Activated T-cell treated with anti-CD3 and anti-CD28 coated beads for 1 hour (primary cell): ENCODE measurements at regions not wholly inside any gene's neighbourhood (a gene's known extent, or its start where the extent isn't known, plus 50 kb on each side); places are given as distances from the start of the nearest gene placed in this dataset.

ENCODE experiments used
- DNase-seq: peaks from one replicate; pipeline ENCODE4 v3.0.0-alpha.2; 2020; ENCODE audit warnings: low read depth

- DNase-seq = no peak
Measured at GRCh38 chr17:14762736-14763479, 462.0 kb downstream of the HS3ST3B1 start.

- DNase-seq = no peak
Measured at GRCh38 chr17:14760719-14761411, 460.0 kb downstream of the HS3ST3B1 start.

- no peak for DNase-seq
Measured at GRCh38 chr17:14760212-14760611, 459.3 kb downstream of the HS3ST3B1 start.

GRCh38 chr17:14759325-14759724 lies 458.4 kb downstream of the HS3ST3B1 start:
- no peak for DNase-seq

DNA sequence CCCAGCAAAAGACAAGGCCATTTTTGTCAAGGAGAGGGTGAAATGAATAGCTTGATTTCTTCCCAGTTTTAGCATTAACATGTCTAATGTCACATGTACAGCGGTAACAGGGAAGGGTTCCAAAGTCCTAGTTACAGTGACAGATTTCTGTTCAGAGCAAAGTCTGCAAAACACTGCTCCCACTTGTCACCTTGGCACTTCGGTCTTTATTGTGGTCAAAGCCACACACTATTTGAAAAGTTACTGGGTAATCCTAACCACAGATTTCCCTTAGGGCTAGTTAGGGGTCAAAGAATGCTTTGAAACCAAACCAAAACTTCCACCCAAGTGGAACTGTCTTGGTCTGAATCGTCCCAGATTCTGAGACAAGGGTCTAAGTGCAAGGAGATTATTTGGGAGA lies 455.6 kb downstream of the HS3ST3B1 start:
- DNase-seq = no peak

GRCh38 chr17:14755002-14755401 lies 454.1 kb downstream of the HS3ST3B1 start:
- DNase-seq = no peak

DNA sequence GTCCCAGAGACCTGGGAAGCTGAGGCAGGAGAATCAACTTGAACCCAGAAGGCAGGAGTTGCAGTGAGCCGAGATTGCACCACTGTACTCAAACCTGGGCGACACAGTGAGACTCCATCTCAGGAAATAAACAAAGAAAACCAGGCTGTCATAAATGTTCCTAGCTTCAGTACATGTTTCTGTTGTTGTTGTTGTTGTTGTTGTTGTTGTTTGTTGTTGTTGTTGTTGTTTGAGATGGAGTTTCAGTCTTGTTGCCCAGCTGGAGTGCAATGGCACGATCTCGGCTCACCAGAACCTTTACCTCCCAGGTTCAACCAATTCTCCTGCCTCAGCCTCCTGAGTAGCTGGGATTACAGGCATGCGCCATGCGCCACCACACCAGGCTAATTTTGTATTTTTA lies 452.5 kb downstream of the HS3ST3B1 start:
- no peak for DNase-seq

GRCh38 chr17:14752011-14752410 lies 451.1 kb downstream of the HS3ST3B1 start:
- no peak for DNase-seq

- DNase-seq = no peak
Measured at GRCh38 chr17:14750866-14751265, 450.0 kb downstream of the HS3ST3B1 start.

DNA sequence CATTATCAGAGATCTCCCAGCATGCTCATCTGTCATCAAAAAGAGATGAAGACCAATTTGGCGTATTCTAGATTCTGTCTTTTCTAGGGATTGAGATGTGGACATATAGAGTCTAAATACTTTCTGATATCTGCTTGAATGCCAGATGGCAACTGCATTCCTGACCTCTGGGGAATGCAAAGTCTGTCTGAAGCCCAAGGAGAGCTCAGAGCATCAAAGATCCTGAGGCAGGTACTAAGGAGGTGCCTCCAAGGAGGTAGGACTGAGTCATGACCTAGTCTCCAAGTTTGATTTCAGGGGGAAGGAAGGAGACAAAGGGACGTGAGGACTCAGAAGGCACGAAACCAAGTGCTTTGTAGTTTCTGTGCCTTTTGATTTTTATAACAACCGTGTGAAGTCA lies 448.4 kb downstream of the HS3ST3B1 start:
- no peak for DNase-seq

DNA sequence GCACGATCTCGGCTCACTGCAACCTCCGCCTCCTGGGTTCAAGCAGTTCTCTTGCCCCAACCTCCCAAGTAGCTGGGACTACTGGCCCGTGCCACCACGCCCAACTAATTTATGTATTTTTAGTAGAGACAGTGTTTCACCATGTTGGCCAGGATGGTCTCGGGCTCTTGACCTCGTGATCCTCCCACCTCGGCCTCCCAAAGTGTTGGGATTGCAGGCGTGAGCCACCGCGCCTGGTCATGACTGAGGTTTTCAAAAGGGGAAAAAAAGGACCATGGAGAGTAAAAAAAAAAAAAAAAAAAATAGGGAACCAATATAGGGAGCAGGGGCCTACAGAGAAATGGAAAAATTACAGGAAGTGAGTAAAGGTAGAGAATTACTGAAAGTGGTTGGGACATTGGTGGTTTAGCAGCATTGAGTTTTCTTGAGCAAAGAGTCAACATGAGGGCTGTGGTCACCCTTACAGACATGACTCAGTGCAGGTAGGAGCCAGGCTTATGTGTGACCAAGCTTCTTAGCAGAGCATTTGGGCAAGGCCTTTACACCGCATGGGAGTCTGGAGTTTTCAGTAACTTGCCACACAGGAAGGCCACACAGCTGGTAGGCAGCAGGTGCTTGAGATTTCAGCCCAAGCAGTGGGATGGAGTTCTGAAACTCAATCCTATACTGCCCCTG lies 447.3 kb downstream of the HS3ST3B1 start:
- no peak for DNase-seq

GRCh38 chr17:14747603-14747950 lies 446.7 kb downstream of the HS3ST3B1 start:
- DNase-seq = no peak

- no peak for DNase-seq
Measured at GRCh38 chr17:14746822-14747602, 446.1 kb downstream of the HS3ST3B1 start.

DNA sequence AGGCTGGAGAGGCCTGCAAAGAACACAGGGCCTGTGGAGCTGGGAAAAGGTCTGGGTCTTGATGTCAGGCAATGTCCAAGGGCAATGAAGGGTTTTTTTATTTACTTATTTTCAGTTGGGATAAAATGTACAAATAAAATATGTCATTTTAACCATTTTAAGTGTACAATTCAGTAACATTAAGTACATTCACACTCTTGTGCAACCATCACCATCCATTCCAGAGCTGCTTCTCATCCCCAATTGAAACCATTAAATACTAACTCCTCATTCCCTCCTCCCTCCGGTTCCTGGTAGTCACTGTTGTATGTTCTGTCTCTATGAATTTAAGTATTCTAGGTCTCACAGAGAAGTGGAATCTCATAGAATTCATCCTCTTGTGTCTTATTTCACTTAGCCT lies 444.7 kb downstream of the HS3ST3B1 start:
- DNase-seq = no peak

DNA sequence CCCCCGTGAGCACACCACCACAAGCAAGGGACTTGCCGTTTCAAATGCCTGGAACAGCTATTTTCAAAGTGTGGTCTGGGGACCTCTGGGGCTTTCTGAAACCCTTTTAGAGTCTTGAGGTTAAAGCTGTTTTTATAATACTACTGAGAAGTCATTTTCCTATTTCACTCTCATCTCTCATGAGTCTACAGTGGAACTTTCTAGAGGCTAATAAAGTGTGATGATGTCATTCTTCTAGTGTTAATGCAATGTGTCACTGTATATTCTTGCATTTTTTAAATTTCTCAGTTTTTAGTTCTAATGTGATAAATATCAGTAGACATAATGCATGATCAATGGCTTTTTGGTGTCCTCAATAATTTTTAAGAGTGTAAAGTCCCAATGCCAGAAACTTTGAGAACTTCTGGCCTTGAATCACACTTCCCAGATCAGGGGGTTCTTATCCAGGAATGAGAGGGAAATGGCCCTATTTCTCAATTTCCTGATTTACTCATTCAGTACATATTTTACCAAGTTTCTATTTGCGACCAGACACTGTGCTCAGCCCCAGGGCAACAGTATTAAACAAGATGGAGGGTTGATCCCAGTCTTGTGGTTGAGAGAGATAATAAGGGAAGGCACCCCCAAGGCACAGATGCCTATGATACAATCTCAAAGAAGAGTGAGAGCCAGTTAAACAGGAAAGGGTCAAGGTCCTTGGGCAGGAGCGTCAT lies 444.0 kb downstream of the HS3ST3B1 start:
- DNase-seq = no peak

GRCh38 chr17:14741491-14741890 lies 440.6 kb downstream of the HS3ST3B1 start:
- no peak for DNase-seq

DNA sequence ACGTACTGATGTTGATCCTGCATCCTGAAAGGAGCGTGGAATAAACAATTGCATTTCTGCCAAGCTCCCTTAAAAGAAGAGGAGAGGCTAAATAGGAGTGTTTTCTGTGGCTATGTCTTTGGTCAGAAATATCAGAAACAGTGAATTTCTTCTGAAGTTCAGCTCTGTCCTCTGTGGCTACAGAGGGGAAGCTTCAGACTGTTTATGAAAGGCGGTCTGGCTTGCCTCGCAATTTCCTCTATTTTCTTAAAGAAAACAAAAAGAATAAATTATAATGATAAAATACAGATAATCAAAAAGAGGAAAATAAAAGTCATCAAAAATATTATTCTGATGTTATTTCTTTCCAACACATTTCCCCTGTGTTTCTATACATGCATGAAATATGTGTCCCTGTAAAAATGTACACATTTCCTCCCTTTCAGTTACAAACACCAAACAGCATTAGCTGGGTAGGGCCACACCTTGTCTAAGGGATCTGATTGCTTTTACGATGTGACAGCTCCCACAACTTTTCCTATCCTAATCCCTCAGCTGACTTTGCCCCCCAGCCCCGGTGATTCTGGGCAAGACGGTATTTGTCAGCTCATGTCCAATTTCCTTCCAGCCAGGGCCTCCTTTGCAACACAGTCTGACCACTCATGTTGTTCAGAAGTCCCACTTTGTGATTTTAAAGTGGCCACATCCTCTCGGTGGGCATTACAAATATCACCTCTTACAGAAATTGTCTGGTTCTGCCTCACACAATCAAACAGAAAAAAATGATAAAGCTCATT lies 439.0 kb downstream of the HS3ST3B1 start:
- no peak for DNase-seq

DNA sequence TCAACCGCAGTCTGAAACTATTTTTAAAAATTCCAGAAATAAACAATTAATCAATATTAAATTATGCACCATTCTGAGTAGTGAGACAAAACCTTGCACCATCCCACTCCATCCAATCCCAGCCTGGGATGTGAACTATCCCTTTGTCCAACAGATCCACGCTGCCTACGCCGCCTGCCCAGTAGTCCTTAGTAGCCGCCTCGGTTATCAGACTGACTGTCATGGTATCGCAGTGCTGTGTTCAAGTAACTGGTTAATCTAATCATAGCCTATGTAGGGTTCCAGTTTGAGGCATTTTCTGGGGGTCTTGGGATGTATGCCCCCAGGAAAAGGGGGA lies 437.7 kb downstream of the HS3ST3B1 start:
- no peak for DNase-seq

- DNase-seq = no peak
Measured at GRCh38 chr17:14737984-14738651, 437.2 kb downstream of the HS3ST3B1 start.

- no peak for DNase-seq
Measured at GRCh38 chr17:14736631-14737030, 435.8 kb downstream of the HS3ST3B1 start.

DNA sequence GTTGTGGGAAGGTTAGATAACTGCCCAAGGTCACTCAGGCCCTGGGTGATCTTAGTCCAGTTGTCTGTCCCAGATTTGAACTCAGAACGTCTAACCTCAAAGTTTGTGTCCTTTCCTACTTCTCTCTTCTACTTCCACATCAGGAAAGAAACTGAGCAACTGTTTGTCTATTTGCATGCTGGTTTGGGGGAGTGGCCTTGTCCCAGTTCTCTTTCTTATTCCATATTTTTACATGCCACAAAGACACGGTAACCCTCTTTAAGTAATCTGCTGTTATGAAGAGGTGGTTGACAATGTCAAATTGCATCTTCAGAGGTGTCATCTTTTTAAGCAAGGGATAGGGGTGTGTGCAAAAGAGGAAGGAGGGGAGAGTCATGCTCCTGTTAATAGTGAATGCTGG lies 432.5 kb downstream of the HS3ST3B1 start:
- DNase-seq = no peak
